ENCODE measurements at regions not wholly inside any gene's neighbourhood (a gene's known extent, or its start where the extent isn't known, plus 50 kb on each side); places are given as distances from the start of the nearest gene placed in this dataset.
"Not testable (repeated sequence)": the region's sequence is repeated elsewhere in the genome, so short reads cannot be mapped to it uniquely, and the experiment has no call there.

GRCh38 chr12:115794659-115795081 is 482.8 kb downstream of the MED13L start:
- Histone ChIP-seq H3K4me3 (no peak overlapping the region), H3K27me3 (peaks cover 0 to 2% of the 10 kb centered on the region in 2 donors), H3K4me1 (no peaks in the 10 kb centered on the region), H3K27ac (no peak overlapping the region), H3K9me3 (no peaks in the 10 kb centered on the region), H3K36me3 (no peaks in the 10 kb centered on the region)
- intact Hi-C loops (cut with DNase I; ENCODE audit: low total_unique reads): no loop called here
- TF ChIP-seq POLR2AphosphoS5 (IDR thresholded peaks at IDR 0.05): no peak
- TF ChIP-seq, protein P1, sequence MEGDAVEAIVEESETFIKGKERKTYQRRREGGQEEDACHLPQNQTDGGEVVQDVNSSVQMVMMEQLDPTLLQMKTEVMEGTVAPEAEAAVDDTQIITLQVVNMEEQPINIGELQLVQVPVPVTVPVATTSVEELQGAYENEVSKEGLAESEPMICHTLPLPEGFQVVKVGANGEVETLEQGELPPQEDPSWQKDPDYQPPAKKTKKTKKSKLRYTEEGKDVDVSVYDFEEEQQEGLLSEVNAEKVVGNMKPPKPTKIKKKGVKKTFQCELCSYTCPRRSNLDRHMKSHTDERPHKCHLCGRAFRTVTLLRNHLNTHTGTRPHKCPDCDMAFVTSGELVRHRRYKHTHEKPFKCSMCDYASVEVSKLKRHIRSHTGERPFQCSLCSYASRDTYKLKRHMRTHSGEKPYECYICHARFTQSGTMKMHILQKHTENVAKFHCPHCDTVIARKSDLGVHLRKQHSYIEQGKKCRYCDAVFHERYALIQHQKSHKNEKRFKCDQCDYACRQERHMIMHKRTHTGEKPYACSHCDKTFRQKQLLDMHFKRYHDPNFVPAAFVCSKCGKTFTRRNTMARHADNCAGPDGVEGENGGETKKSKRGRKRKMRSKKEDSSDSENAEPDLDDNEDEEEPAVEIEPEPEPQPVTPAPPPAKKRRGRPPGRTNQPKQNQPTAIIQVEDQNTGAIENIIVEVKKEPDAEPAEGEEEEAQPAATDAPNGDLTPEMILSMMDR (IDR thresholded peaks at IDR 0.05): no peak
- TF ChIP-seq POLR2A (IDR thresholded peaks at IDR 0.05): no peak
- DNase-seq (ENCODE audit: low spot score in 2 of 2): no peak

DNA sequence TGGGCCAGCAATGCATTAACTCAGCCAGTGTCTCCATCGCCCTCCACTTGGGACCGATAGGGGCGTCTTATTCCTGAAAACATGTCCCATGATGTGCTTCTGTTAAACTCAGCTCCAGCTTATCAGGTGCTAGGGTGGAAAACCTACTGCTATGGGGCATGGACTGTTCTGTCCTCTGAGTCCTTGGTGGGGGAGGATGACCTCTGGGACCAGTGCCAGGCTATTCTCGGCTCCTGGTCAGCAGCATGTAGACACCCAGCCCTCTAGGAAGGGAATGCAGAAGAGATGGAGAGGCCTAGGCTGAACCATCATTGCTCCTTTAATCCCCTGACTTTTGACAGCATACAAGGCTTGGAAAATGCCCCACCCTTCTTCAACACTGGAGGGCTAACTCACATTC is 486.2 kb downstream of the MED13L start:
- Histone ChIP-seq H3K4me3 (no peak overlapping the region), H3K36me3 (no peaks in the 10 kb centered on the region), H3K9me3 (no peaks in the 10 kb centered on the region), H3K27me3 (peaks cover 0 to 2% of the 10 kb centered on the region in 2 donors), H3K4me1 (no peaks in the 10 kb centered on the region), H3K27ac (no peak overlapping the region)
- no peak for DNase-seq (ENCODE audit: low spot score in 2 of 2)
- TF ChIP-seq POLR2A (IDR thresholded peaks at IDR 0.05) (no peak), POLR2AphosphoS5 (IDR thresholded peaks at IDR 0.05) (no peak)
- TF ChIP-seq, protein P1 (IDR thresholded peaks at IDR 0.05): no peak
- intact Hi-C loops (cut with DNase I; ENCODE audit: low total_unique reads): no loop called here

DNA sequence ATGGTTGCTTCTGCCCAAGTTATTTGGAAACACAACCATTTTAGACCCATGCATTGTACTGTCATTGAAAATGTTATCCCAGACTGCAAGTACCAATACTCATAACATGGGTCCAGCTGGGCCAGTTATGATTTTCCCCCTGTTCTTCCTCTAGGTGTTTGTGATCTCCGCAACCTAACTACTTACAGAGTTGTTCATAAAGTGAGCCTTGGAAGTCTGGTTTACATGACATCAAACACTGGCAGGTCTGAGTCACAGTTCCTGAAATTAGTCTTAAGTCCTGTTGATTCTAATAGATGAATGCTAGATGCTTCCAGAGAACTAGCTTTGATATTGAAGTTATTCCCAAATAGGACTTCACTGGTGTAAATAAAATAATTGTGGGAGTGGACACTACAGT is 487.0 kb downstream of the MED13L start:
- no peaks in the 10 kb centered on the region for H3K4me1 ChIP-seq
- no peak overlapping the region for H3K4me3 ChIP-seq
- intact Hi-C loops (cut with DNase I; ENCODE audit: low total_unique reads): no loop called here
- no peaks in the 10 kb centered on the region for H3K9me3 ChIP-seq
- no peak overlapping the region for H3K27ac ChIP-seq
- no peaks in the 10 kb centered on the region for H3K36me3 ChIP-seq
- DNase-seq (ENCODE audit: low spot score in 2 of 2): no peak
- no peak for TF ChIP-seq POLR2AphosphoS5 (IDR thresholded peaks at IDR 0.05)
- TF ChIP-seq POLR2A (IDR thresholded peaks at IDR 0.05): no peak
- TF ChIP-seq, protein P1 (IDR thresholded peaks at IDR 0.05): no peak
- peaks cover 0 to 2% of the 10 kb centered on the region in 2 donors for H3K27me3 ChIP-seq

- intact Hi-C loops (cut with DNase I; ENCODE audit: low total_unique reads); H3K27me3 ChIP-seq; DNase-seq (ENCODE audit: low spot score in 2 of 2); H3K36me3 ChIP-seq; H3K4me3 ChIP-seq; H3K4me1 ChIP-seq; H3K9me3 ChIP-seq; H3K27ac ChIP-seq: not testable (repeated sequence)
Observed at GRCh38 chr12:115786490-115786889, 491.0 kb downstream of the MED13L start.

DNA sequence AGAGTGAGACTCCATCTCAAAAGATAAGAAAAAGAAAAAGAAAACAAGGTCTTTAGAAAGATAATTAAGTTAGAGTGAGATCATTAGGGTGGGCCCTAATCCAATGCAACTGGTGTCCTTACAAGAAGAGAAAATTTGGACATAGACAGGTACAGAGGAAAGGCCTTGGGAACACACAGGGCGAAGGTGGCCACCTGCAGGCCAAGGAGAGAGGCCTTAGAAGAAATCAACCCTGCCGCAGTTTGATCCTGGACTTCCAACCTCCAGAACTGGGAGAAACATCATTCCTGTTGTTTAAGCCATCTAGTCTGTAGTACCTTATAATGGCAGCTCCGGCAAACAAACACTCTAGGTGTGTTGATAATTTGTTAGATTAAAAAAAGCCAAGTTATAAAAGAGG is 491.9 kb downstream of the MED13L start:
- no peaks in the 10 kb centered on the region for H3K27me3 ChIP-seq
- intact Hi-C loops (cut with DNase I; ENCODE audit: low total_unique reads): no loop called here
- H3K4me3 ChIP-seq: no peak overlapping the region
- no peaks in the 10 kb centered on the region for H3K4me1 ChIP-seq
- no peak overlapping the region for H3K27ac ChIP-seq
- no peaks in the 10 kb centered on the region for H3K36me3 ChIP-seq
- H3K9me3 ChIP-seq: no peaks in the 10 kb centered on the region
- TF ChIP-seq, protein P1 (IDR thresholded peaks at IDR 0.05): no peak
- DNase-seq (ENCODE audit: low spot score in 2 of 2): no peak

- Histone ChIP-seq H3K4me1 (no peaks in the 10 kb centered on the region), H3K27me3 (no peaks in the 10 kb centered on the region), H3K27ac (no peak overlapping the region), H3K36me3 (no peaks in the 10 kb centered on the region), H3K9me3 (no peaks in the 10 kb centered on the region), H3K4me3 (no peak overlapping the region)
- intact Hi-C loops (cut with DNase I; ENCODE audit: low total_unique reads): no loop called here
- no peak for DNase-seq (ENCODE audit: low spot score in 2 of 2)
- TF ChIP-seq POLR2AphosphoS5 (IDR thresholded peaks at IDR 0.05): no peak
- TF ChIP-seq, protein P1 (IDR thresholded peaks at IDR 0.05): no peak
- TF ChIP-seq POLR2A (IDR thresholded peaks at IDR 0.05): no peak
Observed at GRCh38 chr12:115776399-115776798, 501.1 kb downstream of the MED13L start.
